Fibroblast of upper back skin (primary cell): ENCODE measurements at regions not wholly inside any gene's neighbourhood (a gene's known extent, or its start where the extent isn't known, plus 50 kb on each side); places are given as distances from the start of the nearest gene placed in this dataset.

ENCODE experiments used
- DNase-seq: peaks from one replicate; pipeline ENCODE4 v3.0.0-alpha.2; 2013

GRCh38 chr5:174191850-174192655 is 146.5 kb downstream of the NSG2 start:
- no peak for DNase-seq

- no peak for DNase-seq
Measured at GRCh38 chr5:174192901-174193300, 147.4 kb downstream of the NSG2 start.

- DNase-seq, result no peak
Measured at GRCh38 chr5:174195517-174195916, 150.0 kb downstream of the NSG2 start.

- DNase-seq, result no peak
Measured at GRCh38 chr5:174197929-174198328, 152.4 kb downstream of the NSG2 start.

- DNase-seq, result no peak
Measured at GRCh38 chr5:174198541-174198940, 153.0 kb downstream of the NSG2 start.

GRCh38 chr5:174202996-174203395 is 157.5 kb downstream of the NSG2 start:
- no peak for DNase-seq

- no peak for DNase-seq
Measured at GRCh38 chr5:174204535-174205313, 159.2 kb downstream of the NSG2 start.

- DNase-seq, result no peak
Measured at GRCh38 chr5:174205939-174206338, 160.4 kb downstream of the NSG2 start.

- DNase-seq, result no peak
Measured at GRCh38 chr5:174210596-174211276, 165.2 kb downstream of the NSG2 start.

GRCh38 chr5:174211277-174211626 is 165.7 kb downstream of the NSG2 start:
- no peak for DNase-seq

- DNase-seq, result no peak
Measured at GRCh38 chr5:174217527-174217926, 172.0 kb downstream of the NSG2 start.

- no peak for DNase-seq
Measured at GRCh38 chr5:174218162-174218561, 172.7 kb downstream of the NSG2 start.

- no peak for DNase-seq
Measured at GRCh38 chr5:174220417-174220816, 174.9 kb downstream of the NSG2 start.

GRCh38 chr5:174221436-174221835 is 175.9 kb downstream of the NSG2 start:
- no peak for DNase-seq

- no peak for DNase-seq
Measured at GRCh38 chr5:174221946-174222345, 176.4 kb downstream of the NSG2 start.

- DNase-seq, result no peak
Measured at GRCh38 chr5:174222891-174223290, 177.4 kb downstream of the NSG2 start.

- no peak for DNase-seq
Measured at GRCh38 chr5:174223355-174223754, 177.8 kb downstream of the NSG2 start.

- DNase-seq, result no peak
Measured at GRCh38 chr5:174229068-174229467, 183.6 kb downstream of the NSG2 start.

- peak; percentile 90 for DNase-seq
Measured at GRCh38 chr5:174229514-174230370, 184.2 kb downstream of the NSG2 start.

- DNase-seq, result peak; percentile 85
Measured at GRCh38 chr5:174231956-174232487, 186.5 kb downstream of the NSG2 start.

- no peak for DNase-seq
Measured at GRCh38 chr5:174234388-174234787, 188.9 kb downstream of the NSG2 start.

- DNase-seq, result peak; percentile 81
Measured at GRCh38 chr5:174235221-174236011, 189.9 kb downstream of the NSG2 start.
